Left cardiac atrium (tissue), 4 donors: ENCODE measurements at regions not wholly inside any gene's neighbourhood (a gene's known extent, or its start where the extent isn't known, plus 50 kb on each side); places are given as distances from the start of the nearest gene placed in this dataset.
A peak's percentile ranks its signal among the peaks of the same experiment; 100 is the strongest.

Experiments used
- ATAC-seq, 2 donors: fragments of 200-7000 bp; cut with Tn5 transposase; one replicate each; pipeline ENCODE4 v1.9.1; 2020; ENCODE audit warnings: mild to moderate bottlenecking in 2 of 2, moderate library complexity in 2 of 2
- DNase-seq: peaks from one replicate; pipeline ENCODE4 v3.0.0-alpha.2; 2020
- intact Hi-C, 2 donors: fragments of 100-400 bp; cut with DNase I; formaldehyde crosslinking; loops; one replicate each; pipeline versions ENCODE4 v1.14.1 to v1.15.1; 2022 to 2023
- donor health status: DM: no; HTN: yes; CAD: no.
- donor health status: DM: no; HTN: yes; CAD: no; lungs with severe emphysema.
- donor health status: DM: yes; HTN: yes; CAD: no.
- donor health status: Dilated cardiomyopathy.

- DNase-seq (no peak), ATAC-seq (no peak)
- intact Hi-C loops, result no loop called here
Observed at GRCh38 chr19:31666126-31666525, 316.9 kb upstream of the TSHZ3 start.

GRCh38 chr19:31667106-31667505 lies 317.9 kb upstream of the TSHZ3 start:
- intact Hi-C loops, result no loop called here
- DNase-seq, result no peak
- no peak for ATAC-seq

GRCh38 chr19:31668921-31669320 lies 319.7 kb upstream of the TSHZ3 start:
- DNase-seq (no peak), ATAC-seq (no peak)
- intact Hi-C loops, result no loop called here

- intact Hi-C loops, result no loop called here
- DNase-seq (no peak), ATAC-seq (no peak)
Observed at GRCh38 chr19:31670931-31671330, 321.7 kb upstream of the TSHZ3 start.

- DNase-seq, result no peak
- no peak for ATAC-seq
- intact Hi-C loops, result no loop called here
Observed at GRCh38 chr19:31671411-31672035, 322.3 kb upstream of the TSHZ3 start.

- intact Hi-C loops, result no loop called here
- ATAC-seq, result no peak
Observed at GRCh38 chr19:31674503-31675192, 325.4 kb upstream of the TSHZ3 start.

GRCh38 chr19:31675193-31675913 lies 326.1 kb upstream of the TSHZ3 start:
- ATAC-seq (no peak), DNase-seq (no peak)
- intact Hi-C loops, result no loop called here

More at GRCh38 chr19:31674503-31675192, 325.4 kb upstream of the TSHZ3 start:
- no peak for DNase-seq

- no peak for DNase-seq
- ATAC-seq, result peak in 1 of 2 donors; percentile 36
- intact Hi-C loops, result no loop called here
Observed at GRCh38 chr19:31676271-31677004, 327.2 kb upstream of the TSHZ3 start.

GRCh38 chr19:31678421-31678820 lies 329.2 kb upstream of the TSHZ3 start:
- no peak for ATAC-seq
- DNase-seq, result no peak
- intact Hi-C loops, result no loop called here

GRCh38 chr19:31681121-31681520 lies 331.9 kb upstream of the TSHZ3 start:
- DNase-seq (no peak), ATAC-seq (no peak)
- intact Hi-C loops, result no loop called here

GRCh38 chr19:31693131-31693932 lies 344.1 kb upstream of the TSHZ3 start:
- no peak for DNase-seq
- intact Hi-C loops, result no loop called here

GRCh38 chr19:31693933-31694269 lies 344.7 kb upstream of the TSHZ3 start:
- intact Hi-C loops, result no loop called here
- ATAC-seq (no peak), DNase-seq (no peak)

More at GRCh38 chr19:31693131-31693932, 344.1 kb upstream of the TSHZ3 start:
- no peak for ATAC-seq

GRCh38 chr19:31694761-31695160 lies 345.5 kb upstream of the TSHZ3 start:
- intact Hi-C loops, result no loop called here
- no peak for ATAC-seq
- DNase-seq, result no peak

- no peak for DNase-seq
- no peak for ATAC-seq
- intact Hi-C loops, result no loop called here
Observed at GRCh38 chr19:31699421-31699820, 350.2 kb upstream of the TSHZ3 start.

GRCh38 chr19:31701146-31701545 lies 351.9 kb upstream of the TSHZ3 start:
- intact Hi-C loops, result no loop called here
- DNase-seq, result no peak
- no peak for ATAC-seq

- intact Hi-C loops, result no loop called here
- DNase-seq (no peak), ATAC-seq (no peak)
Observed at GRCh38 chr19:31705656-31706055, 356.4 kb upstream of the TSHZ3 start.

GRCh38 chr19:31706131-31706530 lies 356.9 kb upstream of the TSHZ3 start:
- intact Hi-C loops, result no loop called here
- DNase-seq (no peak), ATAC-seq (no peak)

- intact Hi-C loops, result no loop called here
- ATAC-seq (no peak), DNase-seq (no peak)
Observed at GRCh38 chr19:31706691-31707620, 357.7 kb upstream of the TSHZ3 start.
